NCI-H82 (cell line): ENCODE measurements at regions not wholly inside any gene's neighbourhood (a gene's known extent, or its start where the extent isn't known, plus 50 kb on each side); places are given as distances from the start of the nearest gene placed in this dataset.
"Not testable (repeated sequence)": the region's sequence is repeated elsewhere in the genome, so short reads cannot be mapped to it uniquely, and the experiment has no call there.

Source experiments
- DNase-seq: peaks from one replicate; lab custom pipeline; 2025; lab: John Stamatoyannopoulos, UW

- peak; percentile 52 for DNase-seq
Observed at GRCh38 chr13:60922576-60923231, 492.9 kb downstream of the PCDH20 start.

DNA sequence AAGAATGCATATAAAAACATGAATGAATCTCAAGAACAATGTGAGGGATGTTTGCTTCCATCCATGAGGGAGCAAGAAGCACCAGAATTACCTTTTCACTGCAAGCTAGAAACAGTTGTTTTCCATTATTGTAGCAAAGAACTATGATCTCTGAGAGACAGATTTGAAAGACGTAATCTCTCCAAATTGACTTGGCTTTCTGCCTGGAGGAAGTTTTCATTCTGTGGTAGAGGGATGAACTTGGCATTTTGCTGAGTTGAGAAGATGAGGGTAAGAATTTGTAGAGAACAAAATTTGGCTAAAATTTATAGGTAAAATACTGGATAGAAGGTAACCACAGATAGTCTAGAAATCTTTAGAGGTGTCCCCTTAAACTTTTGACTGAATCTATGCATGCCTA lies 496.8 kb downstream of the TDRD3 start:
- peak; percentile 64 for DNase-seq

DNA sequence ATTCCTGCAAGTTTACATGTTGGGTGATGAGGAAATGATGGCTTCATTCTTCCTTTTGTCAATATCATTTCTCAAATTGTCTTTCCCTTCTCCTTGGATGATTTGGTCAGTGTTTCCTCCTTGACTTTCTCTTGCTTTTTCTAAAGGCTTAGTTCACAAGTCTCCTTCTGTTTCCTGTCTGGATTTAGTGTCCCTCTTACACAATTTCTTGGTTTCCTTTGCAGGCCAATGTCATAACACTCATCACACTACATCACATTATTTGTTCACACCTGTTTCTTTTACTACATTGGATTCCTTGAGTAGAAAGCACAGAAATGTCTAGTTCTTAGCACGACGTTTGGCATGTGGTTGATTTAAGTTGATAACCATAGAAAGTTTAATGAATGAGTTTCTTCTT lies 490.7 kb downstream of the TDRD3 start:
- peak; percentile 8 for DNase-seq

DNA sequence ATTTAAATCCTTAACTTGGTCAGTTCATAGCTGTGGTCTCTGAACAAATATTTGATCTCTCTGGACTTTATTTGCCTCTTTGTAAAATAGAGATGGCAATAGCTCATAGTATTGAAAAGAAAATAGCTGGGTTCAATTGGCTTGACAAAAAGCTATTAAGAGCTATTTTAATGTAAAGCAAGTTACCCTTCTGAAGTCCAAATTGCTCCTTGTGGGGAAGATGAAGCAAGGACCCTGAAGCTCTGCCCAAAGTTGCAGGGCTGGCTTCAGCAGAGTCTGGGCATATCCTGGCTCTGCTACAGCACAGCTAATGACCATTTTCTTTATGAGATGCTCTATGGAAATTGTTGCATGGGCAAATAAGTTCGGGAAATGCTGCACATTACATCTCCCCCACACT lies 484.5 kb downstream of the TDRD3 start:
- DNase-seq = no peak

DNA sequence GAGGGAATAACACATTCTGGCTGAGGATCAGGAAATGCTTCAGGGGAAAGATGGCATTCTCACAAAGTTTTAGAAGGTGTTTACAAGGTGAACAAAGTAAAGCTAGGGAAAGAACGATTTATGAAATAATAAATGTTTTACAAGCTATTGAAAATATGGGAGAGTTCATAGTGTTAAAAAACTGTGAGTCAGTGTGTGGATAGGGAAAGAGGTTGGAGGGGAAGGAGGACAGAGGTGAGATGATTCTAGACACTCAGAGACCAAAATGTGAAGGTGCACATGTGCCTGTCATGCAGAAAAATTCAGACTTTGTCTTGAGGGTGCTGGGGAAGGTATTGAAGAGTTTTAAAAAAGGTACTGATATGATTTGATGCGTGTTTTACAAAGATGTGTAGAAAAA lies 476.1 kb downstream of the TDRD3 start:
- DNase-seq = no peak

GRCh38 chr13:60869941-60870613 lies 473.1 kb downstream of the TDRD3 start:
- no peak for DNase-seq

DNA sequence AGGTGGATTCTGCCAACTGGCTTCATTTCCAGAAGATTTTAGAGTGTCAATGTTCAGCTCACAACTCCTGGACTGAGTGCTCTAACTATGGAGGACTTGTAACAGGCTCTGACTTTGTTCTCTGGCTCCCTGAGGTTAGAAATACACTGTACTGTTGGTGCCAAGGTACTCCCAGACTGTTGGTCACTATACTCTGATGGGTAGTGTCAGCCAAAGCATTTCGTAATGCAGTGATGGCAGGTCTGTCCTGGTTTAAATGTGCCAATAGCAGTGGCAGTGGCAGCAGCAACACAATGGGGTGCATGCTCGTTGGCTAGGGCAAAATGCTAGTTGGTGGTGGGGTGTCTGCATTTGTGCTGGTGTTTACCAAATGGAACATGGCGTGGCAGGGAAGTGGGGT lies 472.2 kb downstream of the TDRD3 start:
- no peak for DNase-seq

- DNase-seq = no peak
Observed at GRCh38 chr13:60862036-60862435, 465.0 kb downstream of the TDRD3 start.

DNA sequence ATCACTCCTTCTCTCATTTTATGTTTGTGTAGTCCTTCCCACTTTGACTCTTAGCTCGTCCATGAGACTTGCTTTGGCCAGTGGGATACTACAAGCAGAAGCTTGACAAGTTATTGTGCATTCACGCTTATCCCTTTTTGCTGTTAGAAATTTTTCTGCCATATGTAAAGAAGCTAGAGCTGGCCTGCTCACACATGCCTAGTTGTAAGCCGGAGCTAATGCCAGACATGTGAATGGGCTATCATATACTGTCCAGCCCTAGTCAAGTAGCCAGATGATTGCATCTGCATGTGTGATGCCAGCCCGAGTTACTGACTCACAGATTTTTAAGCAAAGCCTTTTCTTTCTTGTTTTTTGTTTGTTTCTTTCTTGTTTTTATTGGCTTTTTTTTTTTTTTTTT lies 460.7 kb downstream of the TDRD3 start:
- DNase-seq = no peak

DNA sequence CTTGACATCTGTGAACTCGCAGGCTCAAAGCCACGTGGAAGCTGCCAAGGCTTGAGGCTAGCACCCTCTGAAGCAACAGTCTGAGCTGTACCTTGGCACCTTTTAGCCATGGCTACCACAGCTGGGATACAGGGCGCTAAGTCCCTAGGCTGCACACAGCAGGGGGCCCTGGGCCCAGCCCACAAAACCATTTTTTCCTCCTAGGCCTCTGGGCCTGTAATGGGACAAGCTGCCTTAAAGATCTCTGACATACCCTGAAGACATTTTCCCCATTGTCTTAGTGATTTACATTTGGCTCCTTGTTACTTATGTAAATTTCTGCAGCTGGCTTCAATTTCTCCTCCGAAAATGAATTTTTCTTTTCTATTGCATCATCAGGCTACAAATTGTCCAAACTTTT lies 455.9 kb downstream of the TDRD3 start:
- DNase-seq = no peak

DNA sequence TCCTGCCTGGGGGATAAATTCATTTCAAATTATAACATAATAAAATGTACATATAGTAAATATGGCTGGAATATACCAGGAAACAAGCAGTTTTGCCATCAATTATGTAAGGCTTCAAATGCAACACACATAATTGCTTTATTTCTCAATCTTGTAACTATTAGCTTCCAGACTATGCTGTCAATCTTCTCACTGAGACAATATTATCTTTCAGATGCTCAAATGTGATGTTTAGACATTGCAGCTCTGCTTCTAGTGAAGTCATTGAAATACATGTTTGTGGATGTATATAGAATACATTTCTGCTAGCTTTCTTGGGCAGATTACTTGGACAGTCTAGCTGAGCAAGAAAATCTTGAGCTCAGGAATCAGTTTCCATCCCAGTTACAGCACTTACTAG lies 454.4 kb downstream of the TDRD3 start:
- DNase-seq = no peak

DNA sequence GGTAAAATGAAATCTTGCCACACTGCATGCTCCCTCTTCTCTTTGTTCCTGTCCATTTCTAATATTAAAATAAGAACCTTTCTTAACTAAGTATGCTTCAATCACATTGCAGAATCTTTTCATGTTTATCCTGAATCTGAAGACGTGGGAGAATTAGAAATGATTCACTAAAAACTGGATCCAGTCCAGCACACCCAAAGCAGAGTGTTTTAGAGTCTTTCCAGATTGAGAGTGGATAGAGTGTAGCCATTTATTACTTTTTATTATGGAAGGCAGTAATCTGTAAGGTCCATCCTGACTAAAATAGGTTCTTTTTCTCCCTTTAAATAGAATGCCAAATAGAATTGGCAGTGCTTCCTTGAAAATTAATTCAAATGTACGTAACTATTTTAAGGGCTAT lies 453.5 kb downstream of the TDRD3 start:
- DNase-seq = no peak

DNA sequence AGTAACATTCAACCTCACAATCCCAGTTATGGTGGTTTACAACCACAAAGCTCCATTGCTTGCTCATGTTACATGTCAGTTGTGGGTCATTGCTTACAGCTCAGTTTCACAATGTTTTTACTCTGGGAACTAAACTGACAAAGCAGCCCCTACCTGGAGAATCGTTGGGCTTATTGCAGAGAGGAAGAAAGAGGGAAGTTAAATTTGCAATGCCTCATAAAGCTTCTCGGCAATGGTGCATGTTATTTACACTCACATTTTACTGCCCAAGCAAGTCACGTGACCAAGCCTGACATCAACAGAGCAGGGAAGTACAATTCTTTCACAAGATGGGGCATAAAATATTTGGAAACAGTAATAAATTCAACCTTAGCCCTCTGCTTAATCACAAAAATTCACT lies 441.6 kb downstream of the TDRD3 start:
- DNase-seq = no peak

GRCh38 chr13:60837806-60838205 lies 440.8 kb downstream of the TDRD3 start:
- no peak for DNase-seq

DNA sequence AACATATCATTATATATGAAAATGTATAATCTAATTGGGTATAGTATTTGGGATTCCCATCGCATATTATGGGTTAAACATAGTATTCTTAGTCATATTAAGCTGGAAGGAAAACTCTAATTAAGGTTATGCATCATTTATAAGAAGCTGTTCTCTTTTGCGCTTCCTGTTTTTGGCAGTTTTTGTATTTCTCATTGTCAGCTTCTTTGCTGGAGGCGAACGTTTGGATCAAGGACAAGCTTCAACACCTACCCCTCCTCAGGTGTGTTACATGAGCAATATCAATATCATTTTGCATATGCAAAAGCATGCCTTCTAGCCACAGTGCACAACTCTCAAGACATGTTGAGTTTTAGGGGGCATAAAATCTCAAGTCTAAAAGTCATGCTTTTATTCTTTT lies 439.8 kb downstream of the TDRD3 start:
- no peak for DNase-seq

DNA sequence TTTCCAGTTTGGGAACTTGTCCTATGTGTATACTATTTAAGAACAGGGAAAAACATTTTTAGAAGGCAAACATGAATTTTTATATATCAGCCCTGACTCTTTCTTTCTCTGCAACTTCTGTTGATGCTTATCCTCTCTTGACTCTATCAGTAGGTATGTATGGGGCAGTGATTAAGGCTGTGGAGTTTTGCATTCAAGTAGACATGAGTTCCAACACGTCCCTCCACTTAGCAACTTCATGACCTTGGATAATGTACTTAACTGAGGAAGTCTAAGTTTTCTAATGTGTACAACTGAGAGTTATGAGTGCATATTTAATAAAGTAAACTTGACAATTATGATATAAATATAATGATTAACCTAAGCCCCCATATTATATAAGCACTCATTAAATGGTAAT lies 414.6 kb downstream of the TDRD3 start:
- DNase-seq = no peak

DNA sequence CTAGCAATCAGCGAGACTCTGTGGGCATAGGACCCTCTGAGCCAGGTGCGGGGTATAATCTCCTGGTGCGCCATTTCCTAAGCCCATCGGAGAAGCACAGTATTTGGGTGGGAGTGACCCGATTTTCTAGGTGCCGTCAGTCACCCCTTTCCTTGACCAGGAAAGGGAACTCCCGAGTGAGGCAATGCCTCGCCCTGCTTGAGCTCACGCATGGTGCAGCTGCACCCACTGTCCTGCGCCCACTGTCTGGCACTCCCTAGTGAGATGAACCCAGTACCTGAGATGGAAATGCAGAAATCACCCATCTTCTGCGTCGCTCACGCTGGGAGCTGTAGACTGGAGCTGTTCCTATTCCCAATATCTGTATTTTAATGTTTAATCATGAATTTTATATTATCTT lies 408.6 kb downstream of the TDRD3 start:
- not testable (repeated sequence) for DNase-seq

DNA sequence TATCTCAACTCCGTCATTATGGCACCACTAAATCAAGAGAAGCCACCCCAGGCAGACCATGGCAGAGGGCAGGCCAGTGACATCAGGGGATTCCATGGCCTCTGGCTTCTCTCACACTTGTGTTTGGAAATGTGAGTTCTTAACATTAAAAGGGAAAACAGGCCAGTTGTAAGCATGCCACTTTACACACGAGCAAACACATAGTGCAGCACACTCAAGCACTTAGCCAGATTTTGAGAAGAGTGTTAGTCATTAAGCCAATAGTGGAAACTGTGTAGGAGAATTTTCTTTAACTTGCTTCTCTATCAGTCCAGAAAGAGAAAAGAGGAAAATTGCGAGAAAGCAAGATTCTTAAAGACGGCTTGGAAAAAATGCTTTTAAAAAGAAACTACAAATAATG lies 401.5 kb downstream of the TDRD3 start:
- DNase-seq = no peak

- no peak for DNase-seq
Observed at GRCh38 chr13:60797112-60797511, 400.1 kb downstream of the TDRD3 start.

GRCh38 chr13:60794751-60795150 lies 397.7 kb downstream of the TDRD3 start:
- DNase-seq = no peak

GRCh38 chr13:60790620-60791019 lies 393.6 kb downstream of the TDRD3 start:
- no peak for DNase-seq

DNA sequence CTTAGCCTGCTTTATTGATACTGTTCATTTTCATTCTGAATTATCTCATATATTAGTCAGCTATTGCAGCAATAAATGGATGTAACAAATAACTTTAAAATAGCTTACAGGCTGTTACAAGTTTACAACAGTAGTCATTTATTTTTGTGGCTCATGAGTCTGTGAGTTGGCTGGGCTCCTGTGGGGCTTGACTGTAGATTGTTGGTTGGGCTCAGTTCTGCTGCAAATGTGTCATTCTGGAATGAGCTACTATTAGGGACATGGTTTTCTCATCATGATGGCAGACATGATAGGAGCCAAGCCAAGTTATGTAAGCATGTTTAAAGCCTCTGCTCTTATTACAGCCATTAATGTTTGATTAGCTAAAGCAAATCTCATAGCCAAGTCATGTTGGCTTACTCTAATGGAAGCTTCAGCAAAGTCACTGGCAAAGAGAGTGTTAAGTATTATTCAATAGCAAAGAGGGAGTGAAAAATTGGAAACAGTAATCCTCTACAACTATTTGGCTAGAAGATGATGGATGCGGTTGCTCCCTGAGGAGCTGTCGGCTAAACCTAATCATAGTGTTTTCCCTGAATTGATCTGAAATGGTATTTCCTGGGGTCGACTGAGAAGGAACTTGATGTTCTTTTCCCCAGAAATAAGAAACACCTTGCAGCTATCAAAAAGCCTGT lies 391.3 kb downstream of the TDRD3 start:
- no peak for DNase-seq

GRCh38 chr13:60787083-60787482 lies 390.1 kb downstream of the TDRD3 start:
- DNase-seq = no peak

DNA sequence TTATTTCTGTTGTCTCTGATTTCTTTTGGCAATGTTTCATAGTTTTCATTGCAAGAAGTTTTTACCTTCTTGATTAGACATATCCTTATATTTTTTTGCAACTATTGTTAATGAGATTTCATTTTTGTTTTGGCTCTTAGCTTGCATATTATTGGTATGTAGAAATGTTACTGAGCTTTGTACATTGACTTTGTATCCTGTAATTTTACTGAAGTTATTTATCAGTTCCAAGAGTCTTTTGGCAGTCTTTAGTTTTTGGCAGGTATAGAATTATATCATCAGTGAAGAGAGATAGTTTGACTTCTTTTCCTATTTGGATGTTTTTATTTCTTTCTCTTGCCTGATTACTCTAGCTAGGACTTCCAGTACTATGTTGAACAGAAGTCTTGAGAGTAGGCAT lies 375.7 kb downstream of the TDRD3 start:
- no peak for DNase-seq
